Inflammatory macrophage treated with lipopolysaccharide for 1 hour (primary cell): ENCODE measurements at regions not wholly inside any gene's neighbourhood (a gene's known extent, or its start where the extent isn't known, plus 50 kb on each side); places are given as distances from the start of the nearest gene placed in this dataset.
"Not testable (repeated sequence)": the region's sequence is repeated elsewhere in the genome, so short reads cannot be mapped to it uniquely, and the experiment has no call there.

ENCODE experiments used
- DNase-seq, 2 donors: peaks; one replicate each; pipeline ENCODE4 v3.0.0-alpha.2; 2020 to 2022

GRCh38 chr1:98325646-98326440, 335.7 kb upstream of the SNX7 start:
- DNase-seq, result peak in 1 of 2 donors; percentile 33

- DNase-seq, result peak; percentile 73 to 74
Observed at GRCh38 chr1:98323906-98324358, 337.6 kb upstream of the SNX7 start.

GRCh38 chr1:98323388-98323787, 338.1 kb upstream of the SNX7 start:
- peak; percentile 82 to 87 for DNase-seq

- no peak for DNase-seq
Observed at GRCh38 chr1:98322966-98323365, 338.6 kb upstream of the SNX7 start.

- no peak for DNase-seq
Observed at GRCh38 chr1:98322086-98322485, 339.4 kb upstream of the SNX7 start.

GRCh38 chr1:98321191-98321590, 340.3 kb upstream of the SNX7 start:
- DNase-seq, result no peak

GRCh38 chr1:98316286-98316905, 345.1 kb upstream of the SNX7 start:
- DNase-seq, result no peak

GRCh38 chr1:98315309-98315708, 346.2 kb upstream of the SNX7 start:
- DNase-seq, result no peak

GRCh38 chr1:98314601-98315000, 346.9 kb upstream of the SNX7 start:
- no peak for DNase-seq

GRCh38 chr1:98306517-98307089, 354.9 kb upstream of the SNX7 start:
- no peak for DNase-seq

- DNase-seq, result no peak
Observed at GRCh38 chr1:98305362-98305761, 356.2 kb upstream of the SNX7 start.

- no peak for DNase-seq
Observed at GRCh38 chr1:98304888-98305287, 356.6 kb upstream of the SNX7 start.

GRCh38 chr1:98299861-98300260, 361.7 kb upstream of the SNX7 start:
- DNase-seq, result no peak

GRCh38 chr1:98299313-98299712, 362.2 kb upstream of the SNX7 start:
- no peak for DNase-seq

GRCh38 chr1:98298319-98298718, 363.2 kb upstream of the SNX7 start:
- no peak for DNase-seq

- no peak for DNase-seq
Observed at GRCh38 chr1:98296681-98297080, 364.8 kb upstream of the SNX7 start.

GRCh38 chr1:98294127-98294526, 367.4 kb upstream of the SNX7 start:
- DNase-seq, result no peak

GRCh38 chr1:98292994-98293393, 368.5 kb upstream of the SNX7 start:
- DNase-seq, result no peak

- DNase-seq, result no peak
Observed at GRCh38 chr1:98289311-98289710, 368.5 kb upstream of the DPYD start.

GRCh38 chr1:98288494-98288893, 367.7 kb upstream of the DPYD start:
- DNase-seq, result no peak

GRCh38 chr1:98287626-98288025, 366.8 kb upstream of the DPYD start:
- DNase-seq, result peak; percentile 28 to 60

GRCh38 chr1:98286656-98287055, 365.8 kb upstream of the DPYD start:
- DNase-seq, result no peak

GRCh38 chr1:98285286-98285685, 364.5 kb upstream of the DPYD start:
- not testable (repeated sequence) for DNase-seq

GRCh38 chr1:98280049-98280448, 359.2 kb upstream of the DPYD start:
- DNase-seq, result no peak
